Liver (tissue), 8 donors: ENCODE measurements at regions not wholly inside any gene's neighbourhood (a gene's known extent, or its start where the extent isn't known, plus 50 kb on each side); places are given as distances from the start of the nearest gene placed in this dataset.

Source experiments
- DNase-seq: peaks from one replicate; pipeline ENCODE4 v3.0.0-alpha.2; 2017; ENCODE audit warnings: low spot score
- H3K27ac ChIP-seq, 2 donors: one replicate each; pipeline ENCODE4 v1.7.0; 2013; ENCODE audit warnings: inconsistent platforms in 2 of 2, low read length in 2 of 2, control low read depth in 1 of 2, low read depth in 1 of 2, mild to moderate bottlenecking in 1 of 2
- H3K27me3 ChIP-seq, 4 donors: one replicate each; pipeline versions ENCODE4 v1.6.1 to v1.7.0; 2013; ENCODE audit warnings: low read length in 3 of 4, inconsistent platforms in 1 of 4, mild to moderate bottlenecking in 1 of 4, moderate library complexity in 1 of 4; ENCODE audit not compliant: control insufficient read depth in 4 of 4, insufficient read depth in 4 of 4
- H3K36me3 ChIP-seq, 4 donors: one replicate each; pipeline versions ENCODE4 v1.6.1 to v1.7.0; 2013; ENCODE audit warnings: low read length in 3 of 4, mild to moderate bottlenecking in 3 of 4, low read depth in 1 of 4, moderate library complexity in 1 of 4; ENCODE audit not compliant: control insufficient read depth in 4 of 4, insufficient read depth in 3 of 4
- H3K4me1 ChIP-seq, 4 donors: one replicate each; pipeline versions ENCODE4 v1.6.1 to v1.7.0; 2013; ENCODE audit warnings: low read length in 3 of 4, mild to moderate bottlenecking in 3 of 4, moderate library complexity in 1 of 4; ENCODE audit not compliant: control insufficient read depth in 4 of 4, insufficient read depth in 4 of 4
- H3K4me3 ChIP-seq, 3 donors: one replicate each; pipeline versions ENCODE4 v1.6.1 to v1.7.0; 2013; ENCODE audit warnings: low read length in 3 of 3, control low read depth in 1 of 3, low read depth in 1 of 3, mild to moderate bottlenecking in 1 of 3
- H3K9ac ChIP-seq, 2 donors: one replicate each; pipeline ENCODE4 v1.7.0; 2013; ENCODE audit warnings: low read length in 2 of 2, mild to moderate bottlenecking in 2 of 2, moderate library complexity in 2 of 2, control low read depth in 1 of 2, low read depth in 1 of 2
- H3K9me3 ChIP-seq, 4 donors: one replicate each; pipeline versions ENCODE4 v1.6.1 to v1.7.0; 2013; ENCODE audit warnings: low read length in 3 of 4; ENCODE audit not compliant: control insufficient read depth in 4 of 4
- ATF3 ChIP-seq: IDR thresholded peaks from 2 replicates; pipeline ENCODE4 v1.6.1; 2016; ENCODE audit warnings: antibody characterized with exemption
- EGR1 ChIP-seq, 2 donors: IDR thresholded peaks; 2 replicates each; pipeline ENCODE4 v1.6.1; 2016 to 2018; ENCODE audit warnings: antibody characterized with exemption in 2 of 2, low read depth in 2 of 2
- FOXA1 ChIP-seq: IDR thresholded peaks from 2 replicates; pipeline ENCODE4 v1.6.1; 2016; ENCODE audit warnings: antibody characterized with exemption
- FOXA2 ChIP-seq: IDR thresholded peaks from 2 replicates; pipeline ENCODE4 v1.6.1; 2016; ENCODE audit warnings: antibody characterized with exemption
- GABPA ChIP-seq, 2 donors: IDR thresholded peaks in 1 of 2; conservative IDR thresholded peaks in 1 of 2; 2 replicates each; pipeline ENCODE4 v1.6.1; 2016; ENCODE audit warnings: antibody characterized with exemption in 2 of 2, mild to moderate bottlenecking in 1 of 2, moderate library complexity in 1 of 2
- JUND ChIP-seq, 2 donors: IDR thresholded peaks; 2 replicates each; pipeline ENCODE4 v1.6.1; 2016; ENCODE audit warnings: antibody characterized with exemption in 2 of 2
- NR2F2 ChIP-seq: IDR thresholded peaks from 2 replicates; pipeline ENCODE4 v1.6.1; 2016; ENCODE audit warnings: antibody characterized with exemption
- RAD21 ChIP-seq, 2 donors: IDR thresholded peaks; 2 replicates each; pipeline ENCODE4 v1.6.1; 2016; ENCODE audit warnings: antibody characterized with exemption in 2 of 2, mild to moderate bottlenecking in 2 of 2
- RXRA ChIP-seq, 2 donors: IDR thresholded peaks; 2 replicates each; pipeline ENCODE4 v1.6.1; 2017 to 2018; ENCODE audit warnings: antibody characterized with exemption in 2 of 2, mild to moderate bottlenecking in 1 of 2
- SP1 ChIP-seq: IDR thresholded peaks from 2 replicates; pipeline ENCODE4 v1.6.1; 2018; ENCODE audit warnings: antibody characterized with exemption, mild to moderate bottlenecking
- TAF1 ChIP-seq: conservative IDR thresholded peaks from 2 replicates; pipeline ENCODE4 v1.6.1; 2016; ENCODE audit warnings: antibody characterized with exemption, mild to moderate bottlenecking
- YY1 ChIP-seq: IDR thresholded peaks from 2 replicates; pipeline ENCODE4 v1.6.1; 2016; ENCODE audit warnings: antibody characterized with exemption, mild to moderate bottlenecking
- ZBTB33 ChIP-seq: IDR thresholded peaks from 2 replicates; pipeline ENCODE4 v1.6.1; 2016; ENCODE audit warnings: antibody characterized with exemption
- WGBS: extraction: QIAGEN DNeasy Blood & Tissue Kit; methylation state at CpG from one replicate; pipeline ENCODE4 v1.1.7; 2013; 5-methylcytosine and 5-hydroxymethylcytosine counted together
- TF ChIP-seq, protein P1 (sequence below): IDR thresholded peaks from 2 replicates; pipeline ENCODE4 v1.6.1; 2016; ENCODE audit warnings: antibody characterized with exemption, mild to moderate bottlenecking
- TF ChIP-seq, protein P2 (sequence below): fragments of 150-350 bp; IDR thresholded peaks from 2 replicates; pipeline ENCODE4 v1.5.1; 2017; ENCODE audit warnings: improper control_type of control experiment, low read depth, low read length; ENCODE audit not compliant: missing input control
- TF ChIP-seq, protein P3 (sequence below): IDR thresholded peaks from 2 replicates; pipeline ENCODE4 v1.6.1; 2016; ENCODE audit warnings: antibody characterized with exemption
- donor health status: healthy.
- donor health status: healthy.
- donor health status: healthy.
- donor health status: healthy.
- donor health status: healthy.

GRCh38 chr15:59876140-59876539, 128.0 kb upstream of the FOXB1 start:
- WGBS = 61% methylated on average over 5 of the region's 5 CpGs
- H3K4me1 ChIP-seq = no peaks in the 10 kb centered on the region
- DNase-seq = no peak
- no peaks in the 10 kb centered on the region for H3K36me3 ChIP-seq
- H3K27me3 ChIP-seq = peaks cover 0 to 4% (median 0%) of the 10 kb centered on the region in 4 donors
- no peak overlapping the region for H3K27ac ChIP-seq
- TF ChIP-seq NR2F2 = no peak
- TF ChIP-seq YY1 = no peak
- no peak for TF ChIP-seq ZBTB33
- no peak for TF ChIP-seq GABPA (IDR thresholded peaks at IDR 0.05 in 1 of 2, conservative IDR thresholded peaks at IDR 0.05 in 1 of 2)
- TF ChIP-seq SP1 = no peak
- no peaks in the 10 kb centered on the region for H3K9me3 ChIP-seq
- H3K4me3 ChIP-seq = no peak overlapping the region
- no peak overlapping the region for H3K9ac ChIP-seq

- DNase-seq = no peak
- H3K27ac ChIP-seq = no peak overlapping the region
- WGBS = 73% methylated on average over 3 of the region's 3 CpGs
- no peak overlapping the region for H3K4me3 ChIP-seq
- TF ChIP-seq FOXA1 = no peak
- TF ChIP-seq, protein P1, sequence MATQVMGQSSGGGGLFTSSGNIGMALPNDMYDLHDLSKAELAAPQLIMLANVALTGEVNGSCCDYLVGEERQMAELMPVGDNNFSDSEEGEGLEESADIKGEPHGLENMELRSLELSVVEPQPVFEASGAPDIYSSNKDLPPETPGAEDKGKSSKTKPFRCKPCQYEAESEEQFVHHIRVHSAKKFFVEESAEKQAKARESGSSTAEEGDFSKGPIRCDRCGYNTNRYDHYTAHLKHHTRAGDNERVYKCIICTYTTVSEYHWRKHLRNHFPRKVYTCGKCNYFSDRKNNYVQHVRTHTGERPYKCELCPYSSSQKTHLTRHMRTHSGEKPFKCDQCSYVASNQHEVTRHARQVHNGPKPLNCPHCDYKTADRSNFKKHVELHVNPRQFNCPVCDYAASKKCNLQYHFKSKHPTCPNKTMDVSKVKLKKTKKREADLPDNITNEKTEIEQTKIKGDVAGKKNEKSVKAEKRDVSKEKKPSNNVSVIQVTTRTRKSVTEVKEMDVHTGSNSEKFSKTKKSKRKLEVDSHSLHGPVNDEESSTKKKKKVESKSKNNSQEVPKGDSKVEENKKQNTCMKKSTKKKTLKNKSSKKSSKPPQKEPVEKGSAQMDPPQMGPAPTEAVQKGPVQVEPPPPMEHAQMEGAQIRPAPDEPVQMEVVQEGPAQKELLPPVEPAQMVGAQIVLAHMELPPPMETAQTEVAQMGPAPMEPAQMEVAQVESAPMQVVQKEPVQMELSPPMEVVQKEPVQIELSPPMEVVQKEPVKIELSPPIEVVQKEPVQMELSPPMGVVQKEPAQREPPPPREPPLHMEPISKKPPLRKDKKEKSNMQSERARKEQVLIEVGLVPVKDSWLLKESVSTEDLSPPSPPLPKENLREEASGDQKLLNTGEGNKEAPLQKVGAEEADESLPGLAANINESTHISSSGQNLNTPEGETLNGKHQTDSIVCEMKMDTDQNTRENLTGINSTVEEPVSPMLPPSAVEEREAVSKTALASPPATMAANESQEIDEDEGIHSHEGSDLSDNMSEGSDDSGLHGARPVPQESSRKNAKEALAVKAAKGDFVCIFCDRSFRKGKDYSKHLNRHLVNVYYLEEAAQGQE = no peak
- TF ChIP-seq ATF3 = no peak
- no peak for TF ChIP-seq RXRA (IDR thresholded peaks at IDR 0.05)
- no peak for TF ChIP-seq SP1
- no peak for TF ChIP-seq JUND (IDR thresholded peaks at IDR 0.05)
- no peak for TF ChIP-seq RAD21 (IDR thresholded peaks at IDR 0.05)
- TF ChIP-seq, protein P2, sequence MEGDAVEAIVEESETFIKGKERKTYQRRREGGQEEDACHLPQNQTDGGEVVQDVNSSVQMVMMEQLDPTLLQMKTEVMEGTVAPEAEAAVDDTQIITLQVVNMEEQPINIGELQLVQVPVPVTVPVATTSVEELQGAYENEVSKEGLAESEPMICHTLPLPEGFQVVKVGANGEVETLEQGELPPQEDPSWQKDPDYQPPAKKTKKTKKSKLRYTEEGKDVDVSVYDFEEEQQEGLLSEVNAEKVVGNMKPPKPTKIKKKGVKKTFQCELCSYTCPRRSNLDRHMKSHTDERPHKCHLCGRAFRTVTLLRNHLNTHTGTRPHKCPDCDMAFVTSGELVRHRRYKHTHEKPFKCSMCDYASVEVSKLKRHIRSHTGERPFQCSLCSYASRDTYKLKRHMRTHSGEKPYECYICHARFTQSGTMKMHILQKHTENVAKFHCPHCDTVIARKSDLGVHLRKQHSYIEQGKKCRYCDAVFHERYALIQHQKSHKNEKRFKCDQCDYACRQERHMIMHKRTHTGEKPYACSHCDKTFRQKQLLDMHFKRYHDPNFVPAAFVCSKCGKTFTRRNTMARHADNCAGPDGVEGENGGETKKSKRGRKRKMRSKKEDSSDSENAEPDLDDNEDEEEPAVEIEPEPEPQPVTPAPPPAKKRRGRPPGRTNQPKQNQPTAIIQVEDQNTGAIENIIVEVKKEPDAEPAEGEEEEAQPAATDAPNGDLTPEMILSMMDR = no peak
- TF ChIP-seq ZBTB33 = no peak
- TF ChIP-seq TAF1 = no peak
- TF ChIP-seq, protein P3, sequence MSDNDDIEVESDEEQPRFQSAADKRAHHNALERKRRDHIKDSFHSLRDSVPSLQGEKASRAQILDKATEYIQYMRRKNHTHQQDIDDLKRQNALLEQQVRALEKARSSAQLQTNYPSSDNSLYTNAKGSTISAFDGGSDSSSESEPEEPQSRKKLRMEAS = no peak
- no peak for TF ChIP-seq FOXA2
- no peak for TF ChIP-seq EGR1 (IDR thresholded peaks at IDR 0.05; ENCODE audit: low read depth in 2 of 2)
- no peak for TF ChIP-seq NR2F2
- TF ChIP-seq GABPA (IDR thresholded peaks at IDR 0.05 in 1 of 2, conservative IDR thresholded peaks at IDR 0.05 in 1 of 2) = no peak
- H3K9ac ChIP-seq = no peak overlapping the region
- H3K4me1 ChIP-seq = no peaks in the 10 kb centered on the region
- H3K36me3 ChIP-seq = no peaks in the 10 kb centered on the region
- H3K9me3 ChIP-seq = no peaks in the 10 kb centered on the region
- peaks cover 0 to 4% (median 0%) of the 10 kb centered on the region in 4 donors for H3K27me3 ChIP-seq
Observed at GRCh38 chr15:59873644-59874272, 130.4 kb upstream of the FOXB1 start.
